NOMO-1 treated with dmso at 0.1 percent for 144 hours (cell line): ENCODE measurements at regions not wholly inside any gene's neighbourhood (a gene's known extent, or its start where the extent isn't known, plus 50 kb on each side); places are given as distances from the start of the nearest gene placed in this dataset.

Experiments
- DNase-seq: peaks from one replicate; lab custom pipeline; 2025; ENCODE audit not compliant: unreplicated experiment; lab: John Stamatoyannopoulos, UW

DNA sequence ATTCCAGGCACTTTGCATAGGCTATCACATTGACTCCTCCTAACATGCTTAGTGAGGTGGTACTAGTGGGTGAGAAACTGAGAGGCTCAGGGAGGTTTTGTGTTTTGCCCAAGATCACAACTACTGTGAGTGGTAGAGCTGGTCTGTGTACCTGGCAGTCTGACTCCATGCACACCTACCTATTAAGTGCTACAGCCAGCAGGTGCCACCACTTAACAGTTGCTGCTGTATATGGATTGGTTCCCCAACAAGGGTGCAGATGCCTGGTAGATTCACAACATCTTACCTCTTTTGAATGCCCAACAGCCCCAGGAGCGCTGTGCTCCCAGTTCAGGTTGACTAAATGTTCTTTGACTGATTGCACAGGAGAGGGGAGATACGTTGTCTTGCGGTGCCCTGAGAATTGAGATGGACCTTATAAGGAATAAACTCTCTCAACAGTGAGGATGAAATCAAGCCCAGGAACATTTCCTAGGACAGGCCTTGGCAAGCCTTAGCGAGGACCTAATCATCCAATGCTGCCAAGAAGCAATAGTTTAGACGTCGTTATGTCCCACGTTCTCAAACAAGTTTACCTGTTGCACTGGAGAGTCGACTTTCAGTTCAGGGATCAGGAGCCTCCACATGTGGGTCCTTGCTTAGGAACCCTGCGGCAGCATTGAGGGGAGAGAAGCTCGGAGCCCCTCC lies 78.9 kb upstream of the F3 start:
- no peak for DNase-seq

DNA sequence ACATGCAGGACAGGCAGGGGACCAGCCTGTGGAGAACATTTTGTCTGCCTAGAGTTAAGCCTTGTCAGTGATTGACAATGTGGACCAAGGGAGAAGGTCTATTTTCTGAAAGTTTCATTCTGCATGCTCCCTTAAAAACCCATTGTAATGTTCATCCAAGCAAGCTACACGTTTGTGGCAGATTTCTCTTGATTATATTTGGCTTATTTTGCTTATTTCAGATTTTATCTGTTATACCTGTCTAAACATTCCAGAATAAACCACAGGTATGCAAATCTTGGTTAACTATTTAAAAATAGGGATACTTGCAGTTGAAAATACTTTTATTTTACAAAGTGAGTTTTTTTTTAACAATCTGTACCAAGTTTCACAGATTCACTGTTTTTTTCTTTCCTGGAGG lies 78.2 kb upstream of the F3 start:
- DNase-seq = no peak

DNA sequence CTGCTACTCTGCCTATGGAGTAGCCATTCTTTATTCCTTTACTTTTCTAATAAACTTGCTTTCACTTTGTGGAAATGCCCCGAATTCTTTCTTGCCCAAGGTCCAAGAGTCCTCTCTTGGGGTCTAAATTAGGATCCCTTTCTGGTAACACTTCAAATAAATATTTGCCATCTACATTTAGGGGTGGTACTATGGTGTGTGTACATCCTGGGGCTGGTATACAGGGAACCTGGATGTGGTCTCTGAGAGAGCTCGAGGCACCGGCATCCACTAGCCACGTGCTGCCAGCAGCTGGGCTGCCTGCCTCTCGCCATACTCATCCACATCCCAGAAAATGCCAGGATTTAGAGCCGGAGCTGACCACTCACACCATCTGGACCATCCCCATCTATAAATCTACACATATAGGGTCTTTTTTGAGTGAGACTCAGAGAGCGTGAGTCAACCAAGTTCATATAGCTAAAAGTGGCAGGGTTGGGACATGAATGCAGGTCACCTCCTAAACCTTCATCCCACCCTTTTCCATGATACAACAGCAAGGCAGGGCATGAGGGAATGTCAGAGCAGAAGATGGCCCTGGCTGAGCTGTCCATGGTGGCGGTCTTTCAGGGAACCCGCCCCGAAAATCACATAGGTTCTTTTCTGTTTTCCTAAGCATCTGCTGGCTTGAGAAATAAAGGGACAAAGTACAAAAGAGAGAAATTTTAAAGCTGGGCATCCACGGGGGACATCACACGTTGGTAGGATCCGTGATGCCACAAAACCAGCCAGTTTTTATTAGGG lies 76.6 kb upstream of the F3 start:
- no peak for DNase-seq

DNA sequence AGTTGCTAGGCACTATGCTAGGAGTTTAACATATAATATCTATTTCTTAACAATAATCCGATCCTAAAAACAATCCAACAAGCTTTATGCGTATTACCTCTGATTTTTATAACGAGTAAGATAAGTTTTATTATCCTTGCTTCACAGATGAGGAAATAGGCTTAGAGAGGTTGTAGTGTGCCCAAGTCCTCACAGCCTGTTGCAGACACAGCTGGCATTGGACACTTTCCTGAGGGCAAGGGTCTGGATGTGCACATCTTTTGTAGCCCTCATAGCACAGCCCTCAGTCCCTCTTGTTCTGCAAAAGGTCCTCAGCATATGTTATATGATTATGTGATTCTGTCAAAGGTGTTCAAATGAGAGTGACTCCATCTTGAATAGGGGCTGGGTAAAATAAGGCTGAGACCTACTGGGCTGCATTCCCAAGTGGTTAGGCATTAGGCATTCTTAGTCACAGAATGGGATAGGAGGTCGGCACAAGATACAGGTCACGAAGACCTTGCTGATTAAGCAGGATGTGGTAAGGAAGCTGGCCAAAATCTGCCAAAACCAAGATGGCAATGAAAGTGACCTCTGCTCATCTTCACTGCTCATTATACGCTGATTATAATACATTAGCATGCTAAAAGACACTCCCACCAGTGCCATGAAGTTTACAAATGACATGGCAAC lies 75.7 kb upstream of the F3 start:
- no peak for DNase-seq

DNA sequence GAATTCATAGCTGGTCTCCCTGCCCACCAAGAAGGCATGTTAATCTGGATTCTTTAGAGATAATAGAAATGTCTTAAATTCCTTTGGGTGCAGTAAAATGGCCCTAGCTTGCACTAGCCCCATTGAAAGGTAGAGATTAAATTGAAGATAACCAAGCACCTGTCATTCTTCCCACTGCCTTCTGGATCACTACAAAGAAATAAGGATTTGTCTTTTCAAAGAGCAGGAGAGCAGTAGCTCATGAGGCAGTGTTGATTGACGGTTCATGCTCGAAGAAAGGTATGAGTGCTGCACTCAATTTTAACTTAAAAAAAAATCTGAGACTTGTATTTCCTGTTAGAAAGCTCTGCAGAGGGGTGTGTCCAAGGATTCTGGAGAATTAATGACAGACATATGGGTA lies 74.9 kb upstream of the F3 start:
- DNase-seq = no peak

DNA sequence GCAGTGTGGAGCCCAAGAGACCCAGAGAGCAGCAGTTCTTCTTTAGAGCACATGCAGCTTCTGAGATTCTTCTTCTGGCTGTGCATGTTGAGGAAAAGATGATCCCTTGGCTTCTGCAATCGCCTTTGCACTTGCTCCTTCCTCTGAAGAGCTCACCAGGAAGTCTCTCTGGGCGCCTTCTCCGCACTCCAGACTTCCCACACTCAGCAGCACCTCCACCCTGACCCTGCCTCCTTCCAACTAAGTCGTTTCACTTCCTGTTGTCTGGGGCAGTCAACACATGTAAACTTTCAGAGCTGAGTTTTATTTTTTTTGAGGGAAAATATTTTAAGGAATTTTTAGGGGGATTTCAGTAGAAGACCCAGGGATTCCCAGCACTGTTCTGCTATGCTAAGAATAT lies 73.4 kb upstream of the F3 start:
- peak; percentile 68 for DNase-seq

DNA sequence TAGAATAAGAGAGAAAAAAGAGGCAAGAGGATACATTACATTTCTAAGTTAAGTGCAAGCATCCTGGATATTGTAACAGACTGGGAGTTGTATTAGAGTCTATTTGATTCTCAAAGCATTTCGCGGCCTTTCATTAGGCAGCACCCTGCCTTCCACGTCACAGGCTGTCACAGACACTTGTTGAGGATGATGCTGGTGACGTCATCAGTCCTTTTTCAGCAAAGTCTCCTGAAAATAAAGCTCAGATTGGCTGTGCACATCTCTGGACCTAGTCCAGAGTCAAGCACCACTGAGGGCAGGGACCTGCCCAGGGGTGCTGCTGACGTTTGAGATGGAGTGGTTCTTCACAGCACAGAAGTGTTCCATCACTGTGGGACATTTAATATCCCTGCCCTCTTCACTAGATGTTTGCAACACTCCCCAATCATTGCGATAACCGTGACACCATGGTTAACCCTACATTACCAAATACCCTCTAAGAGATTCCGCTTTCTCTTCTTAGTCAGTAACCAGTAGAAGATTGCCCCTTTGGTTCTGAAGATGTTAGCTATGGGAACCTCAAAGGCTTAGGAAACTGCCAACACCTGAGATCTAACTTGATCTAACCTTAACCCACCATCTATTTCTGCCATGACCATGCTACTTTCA lies 72.7 kb upstream of the F3 start:
- no peak for DNase-seq

DNA sequence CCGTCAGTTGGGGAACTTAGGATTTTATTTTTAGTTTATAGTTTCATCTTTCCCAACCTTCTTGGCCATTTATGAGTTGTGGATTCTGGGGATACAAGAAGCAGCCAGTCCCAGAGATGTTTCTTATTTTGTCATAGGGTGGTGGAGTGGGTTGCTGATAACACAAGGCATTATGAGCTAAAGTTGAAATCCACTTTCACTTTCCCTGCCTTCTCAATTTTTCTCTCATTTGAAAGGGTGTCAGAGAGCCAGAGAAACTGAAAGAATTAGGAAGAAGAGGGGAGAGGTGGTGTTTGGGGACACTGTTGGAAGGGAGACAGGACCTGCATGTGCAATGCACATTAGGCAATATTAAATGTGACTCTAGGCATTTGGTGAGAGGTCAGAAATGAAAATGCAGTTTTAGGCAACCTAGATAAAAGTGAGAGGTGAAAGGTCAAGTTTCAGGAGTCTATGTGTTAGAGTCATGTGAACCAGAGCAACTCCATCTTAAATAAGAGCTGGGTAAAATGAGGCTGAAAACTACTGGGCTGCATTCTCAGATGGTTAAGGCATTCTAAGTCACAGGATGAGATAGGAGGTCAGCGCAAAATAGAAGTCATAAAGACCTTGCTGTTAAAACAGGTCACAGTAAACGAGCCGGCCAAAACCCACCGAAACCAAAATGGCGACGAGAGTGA lies 71.1 kb upstream of the F3 start:
- no peak for DNase-seq

DNA sequence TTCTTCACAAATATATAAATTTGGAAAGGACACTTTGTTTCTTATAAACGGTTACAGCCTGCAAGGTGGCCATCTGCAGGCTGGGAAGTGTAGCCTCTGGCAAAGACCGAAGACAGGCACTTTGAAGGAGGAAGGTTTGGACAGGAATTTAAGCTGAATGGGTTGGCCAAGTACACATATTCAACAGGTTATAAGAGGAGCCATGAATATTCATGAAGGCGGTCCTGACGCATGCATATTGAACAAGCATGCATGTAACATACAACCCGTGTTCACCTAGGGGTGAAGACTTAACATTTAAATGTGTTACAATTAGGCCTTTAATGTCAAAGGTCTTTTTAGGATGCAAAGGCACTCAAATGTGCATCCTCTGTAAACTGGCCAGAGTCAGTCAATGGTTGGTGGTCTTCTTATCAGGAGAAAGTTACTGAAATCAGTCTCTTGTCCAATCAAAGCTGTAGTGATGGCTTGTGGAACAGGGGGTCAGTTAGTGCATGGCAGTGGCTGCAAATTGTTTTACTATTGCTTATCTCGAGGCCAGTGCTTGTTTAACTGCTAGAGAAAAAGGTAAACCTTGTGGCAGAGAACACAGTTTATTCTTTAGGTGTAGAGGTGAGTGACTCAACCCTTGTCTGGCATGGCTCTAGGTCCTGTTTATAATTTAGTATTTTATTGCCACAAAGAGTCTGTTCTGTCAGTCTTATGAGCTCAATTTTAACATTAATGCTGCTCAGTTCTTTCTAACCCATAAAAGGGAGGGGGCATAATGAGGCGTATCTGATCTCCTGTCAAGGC lies 70.3 kb upstream of the F3 start:
- no peak for DNase-seq

DNA sequence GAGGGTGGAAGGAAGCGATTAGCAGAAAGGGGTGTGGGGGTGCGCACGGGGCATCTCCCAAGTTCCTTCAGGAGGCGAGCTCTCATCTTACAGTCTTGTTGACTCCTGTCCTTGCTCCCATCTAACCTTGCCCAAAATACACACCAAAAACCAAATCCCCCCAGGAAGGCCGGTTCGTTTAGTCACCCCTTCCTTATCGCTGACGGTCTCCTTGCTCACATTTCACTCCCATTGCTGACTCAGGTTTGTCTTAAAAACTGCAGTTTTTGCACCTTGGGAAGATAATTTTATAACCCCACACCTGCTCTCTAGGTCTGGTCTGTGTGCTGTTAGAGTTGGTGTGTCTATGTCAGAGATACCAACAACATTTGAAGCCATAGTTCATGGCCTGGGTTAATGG lies 68.1 kb upstream of the F3 start:
- no peak for DNase-seq

DNA sequence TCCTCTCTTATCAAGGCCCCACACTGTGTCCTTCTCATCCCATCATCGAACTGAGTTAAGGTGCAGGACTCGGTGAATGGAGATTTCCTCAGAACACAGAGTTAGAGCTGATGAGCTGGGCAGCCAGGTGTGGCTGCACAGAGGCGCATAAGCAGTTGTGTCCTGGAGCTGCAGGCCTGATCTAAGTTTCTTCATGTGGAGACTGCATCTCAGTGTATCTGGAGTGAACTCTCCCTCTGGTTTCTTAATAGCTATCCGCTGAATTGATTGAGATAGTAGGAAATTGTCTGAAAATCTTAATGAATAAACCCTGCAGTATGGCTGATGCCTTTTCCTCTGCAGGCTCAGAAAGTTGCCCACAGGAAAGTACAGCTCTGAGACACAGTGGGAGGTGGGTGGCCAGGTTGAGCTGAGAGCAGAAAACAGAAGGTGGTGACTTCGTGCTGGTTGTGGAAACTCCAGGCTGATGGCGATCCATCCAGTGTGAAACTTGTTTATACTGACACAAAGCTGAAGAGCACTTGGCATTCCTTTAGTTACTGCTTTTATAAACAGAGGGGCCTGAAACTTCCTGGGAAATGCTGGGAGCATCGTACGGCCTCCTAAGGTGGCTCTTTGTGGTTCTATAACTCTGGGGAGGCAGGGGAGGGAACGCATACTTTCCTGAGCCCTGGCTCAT lies 67.4 kb upstream of the F3 start:
- no peak for DNase-seq

DNA sequence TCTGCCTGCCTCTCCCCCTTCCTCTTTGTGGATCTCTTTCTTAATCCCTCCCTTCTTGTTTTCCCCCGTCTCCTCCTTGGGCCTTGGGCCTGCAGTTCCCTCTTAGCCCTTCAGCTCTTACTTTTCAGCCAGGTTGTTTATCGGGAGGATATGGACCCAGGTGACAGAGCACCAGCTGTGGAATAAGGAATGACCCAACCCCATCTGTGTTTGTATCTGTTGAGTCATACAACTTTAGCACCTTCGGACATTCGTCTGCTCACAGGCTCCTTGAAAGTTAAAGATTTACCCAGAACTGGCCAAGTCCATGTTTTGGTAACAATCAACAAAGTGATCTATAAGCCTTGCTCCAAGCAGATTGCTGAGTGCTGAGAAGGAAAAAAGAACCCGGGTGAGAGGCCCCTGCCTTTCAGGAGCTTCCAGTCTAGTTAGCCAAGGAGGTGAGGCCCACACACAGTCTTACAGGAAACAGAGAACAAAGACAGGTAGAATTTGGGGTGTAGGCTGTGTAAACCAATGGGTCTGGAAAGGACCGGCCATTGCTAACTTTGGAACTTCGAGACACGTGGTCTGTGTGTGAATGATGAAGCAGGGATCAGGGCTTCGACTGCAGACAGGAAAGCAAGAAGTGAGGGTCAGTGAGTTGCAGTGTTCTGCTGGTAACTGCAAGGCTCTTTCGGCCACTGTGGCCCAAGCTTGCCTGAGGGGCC lies 66.7 kb upstream of the F3 start:
- no peak for DNase-seq

DNA sequence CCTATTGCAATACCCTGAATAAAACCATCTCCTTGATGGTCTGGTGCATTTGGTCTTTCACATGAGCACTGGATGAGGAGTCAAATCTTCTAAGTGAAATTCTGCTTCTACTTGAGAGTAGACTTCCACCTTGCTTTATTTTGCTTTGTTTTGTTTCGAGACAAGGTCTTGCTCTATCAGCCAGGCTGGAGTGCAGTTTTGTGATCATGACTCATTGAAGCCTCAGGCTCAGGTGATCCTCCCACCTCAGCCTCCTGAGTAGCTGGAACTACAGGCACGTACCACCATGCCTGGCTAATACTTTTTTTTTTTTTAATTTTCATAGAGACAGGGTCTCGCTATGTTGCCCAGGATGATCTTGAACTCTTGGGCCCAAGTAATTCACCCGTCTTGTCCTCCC lies 65.8 kb upstream of the F3 start:
- DNase-seq = no peak

DNA sequence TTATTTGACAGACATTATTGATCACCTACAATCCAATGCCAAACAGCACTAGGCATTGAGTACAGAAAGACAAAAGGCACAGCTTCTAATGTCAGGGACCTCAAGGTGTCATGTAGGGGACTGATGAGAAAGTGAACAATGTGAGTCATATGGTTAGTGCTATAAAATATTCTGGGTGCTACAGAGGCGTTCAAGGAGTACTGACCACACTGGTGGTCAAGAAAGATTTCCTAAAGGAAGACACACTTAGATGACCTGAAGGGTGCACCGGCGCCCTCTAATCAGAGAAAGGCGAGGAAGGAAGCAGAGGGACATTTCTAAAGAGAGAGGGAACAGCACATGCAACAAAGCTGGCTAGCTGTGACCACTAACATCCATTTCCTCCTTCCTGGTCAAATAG lies 64.9 kb upstream of the F3 start:
- no peak for DNase-seq

DNA sequence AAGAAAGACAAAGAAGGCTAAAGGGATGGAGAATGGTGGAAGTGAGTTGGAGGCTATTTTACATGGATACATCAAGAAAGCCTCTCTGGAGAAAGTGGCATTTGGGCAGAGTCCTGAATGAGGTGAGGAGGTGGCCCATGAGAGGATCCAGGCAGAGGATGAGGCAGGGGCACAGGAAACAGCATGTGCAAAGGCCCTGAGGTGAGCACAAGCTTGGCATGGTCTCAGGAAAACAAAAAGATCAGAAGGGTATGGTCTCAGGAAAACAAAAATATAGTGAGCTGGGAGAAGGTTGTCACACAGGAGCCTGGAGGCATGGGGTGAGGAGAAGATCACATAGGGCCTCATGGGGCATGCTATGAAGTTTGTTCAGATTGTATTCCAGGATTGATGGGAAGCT lies 62.1 kb upstream of the F3 start:
- no peak for DNase-seq

DNA sequence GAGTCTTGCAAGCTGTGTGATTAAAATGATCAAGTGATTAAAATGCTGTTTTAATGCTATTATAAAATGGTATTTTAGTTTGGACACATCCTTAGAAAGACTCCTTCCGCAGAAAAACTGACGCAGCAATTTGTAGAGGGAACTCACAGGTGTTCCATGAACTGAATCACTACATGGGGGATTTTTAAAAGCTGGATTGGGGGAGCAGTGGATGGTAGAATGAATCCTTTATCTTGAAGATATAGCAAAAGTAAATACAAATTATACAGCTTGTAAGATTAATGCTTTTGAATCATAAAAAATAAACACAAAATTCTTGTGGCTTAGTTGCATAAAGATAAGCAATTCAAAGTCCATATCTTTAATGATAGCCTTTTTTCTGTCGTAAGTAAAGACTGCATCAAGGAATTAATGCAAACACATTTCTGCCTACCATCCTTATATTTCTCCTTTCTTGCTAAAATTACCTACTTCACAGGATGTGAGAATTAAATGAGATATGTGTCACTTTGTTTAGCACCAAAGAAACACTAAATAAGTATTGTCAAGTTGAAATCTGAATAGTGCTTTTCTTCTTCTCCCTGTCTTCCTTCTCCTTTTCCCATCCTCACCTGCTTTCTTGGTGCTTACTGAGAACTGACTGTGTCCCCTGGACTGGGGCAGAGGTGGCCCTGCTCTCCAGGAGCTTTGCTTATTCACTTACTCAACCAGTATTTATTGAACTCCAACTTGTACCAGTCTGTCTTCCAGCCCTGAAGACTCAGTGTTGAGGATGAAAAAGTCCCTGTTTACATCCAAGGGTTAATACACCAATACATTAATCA lies 61.5 kb upstream of the F3 start:
- no peak for DNase-seq

DNA sequence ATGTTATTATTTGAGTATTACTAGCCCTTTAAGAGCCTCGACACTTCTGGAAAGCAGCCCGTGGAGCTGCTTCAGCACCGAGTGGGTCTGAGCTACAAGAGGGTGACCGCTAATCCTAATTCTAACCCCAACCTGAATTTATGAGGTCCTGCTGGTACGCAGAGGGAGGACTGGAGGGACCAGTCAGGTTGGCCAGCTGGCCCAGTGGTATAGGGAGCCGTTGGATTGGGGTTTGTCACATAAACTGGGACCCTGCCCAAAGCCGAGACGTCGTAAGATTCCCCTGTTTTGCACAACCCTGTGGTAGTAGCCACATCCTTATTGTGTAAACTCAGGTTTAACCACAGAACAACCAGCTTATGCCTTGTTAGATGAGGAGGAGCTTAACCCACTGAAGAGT lies 60.8 kb upstream of the F3 start:
- peak; percentile 86 for DNase-seq

DNA sequence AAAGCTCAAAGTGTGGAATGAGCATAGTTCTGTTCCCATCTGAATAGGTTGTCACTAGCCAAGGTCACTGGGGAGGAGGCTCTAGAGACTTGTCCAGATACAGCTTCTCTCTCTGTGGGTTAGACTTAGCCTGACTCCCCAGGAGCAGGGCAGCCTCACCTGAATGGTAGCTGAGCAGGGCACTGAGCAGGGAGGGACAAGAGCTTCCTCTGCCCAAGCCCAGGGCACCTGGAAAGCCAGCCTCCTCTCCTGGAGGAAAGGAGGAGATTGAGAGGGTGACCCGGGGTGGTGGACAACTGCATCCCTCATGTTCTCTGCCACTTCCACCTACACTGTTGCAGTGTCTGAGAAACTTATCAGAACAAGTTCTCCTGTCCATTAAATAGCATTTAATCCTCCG lies 59.0 kb upstream of the F3 start:
- DNase-seq = no peak
